ENCODE measurements at regions not wholly inside any gene's neighbourhood (a gene's known extent, or its start where the extent isn't known, plus 50 kb on each side); places are given as distances from the start of the nearest gene placed in this dataset.

DNA sequence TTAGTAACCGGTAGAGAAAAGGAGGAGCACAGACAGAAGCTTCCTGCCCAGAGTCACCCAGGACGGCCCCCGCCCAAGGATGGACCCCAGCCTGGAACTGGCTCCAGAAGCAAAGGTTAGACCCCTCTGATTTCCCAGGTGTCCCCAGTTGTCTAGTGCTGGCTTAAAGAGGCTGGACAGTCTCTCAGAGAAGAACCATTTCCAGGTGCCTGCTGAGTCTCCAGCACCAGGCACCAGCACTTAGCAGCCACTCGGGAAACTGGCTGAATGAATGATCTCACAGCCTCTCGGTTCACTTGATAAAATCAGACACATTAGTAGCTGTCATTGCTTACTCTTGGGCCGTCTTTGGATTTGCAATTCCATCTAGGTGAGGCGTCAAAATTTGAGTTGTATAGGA is 139.7 kb upstream of the HES1 start:
- H3K4me3 ChIP-seq (ENCODE audit: control insufficient read depth in 2 of 3, extremely low read depth in 1 of 3, insufficient read depth in 2 of 3, low read depth in 1 of 3, low read length in 3 of 3) = no peak overlapping the region
- no peaks in the 10 kb centered on the region for H3K4me1 ChIP-seq (ENCODE audit: control insufficient read depth, extremely low read depth, insufficient read depth, low read length)
- H3K9me1 ChIP-seq (ENCODE audit: control insufficient read depth, extremely low read depth, insufficient read depth, low read length) = no peaks in the 10 kb centered on the region
- DNase-seq (ENCODE audit: low read depth, low spot score) (no peak), FAIRE-seq (no peak)
- H3K27ac ChIP-seq (ENCODE audit: control insufficient read depth, insufficient read depth, low read length) = no peak overlapping the region
- no peak overlapping the region for H3K4me2 ChIP-seq (ENCODE audit: control insufficient read depth, extremely low read depth, insufficient read depth, low read depth, low read length)
- no peaks in the 10 kb centered on the region for H3K27me3 ChIP-seq (ENCODE audit: control insufficient read depth, extremely low read depth, insufficient read depth, low read length)
- H2AFZ ChIP-seq (ENCODE audit: control insufficient read depth, low read length) = no peak overlapping the region
- H3K36me3 ChIP-seq (ENCODE audit: control insufficient read depth in 2 of 2, extremely low read depth in 1 of 2, insufficient read depth in 2 of 2, low read length in 2 of 2) = no peaks in the 10 kb centered on the region
- H3K79me2 ChIP-seq (ENCODE audit: control insufficient read depth, insufficient read depth, low read length) = no peaks in the 10 kb centered on the region
- H3K9me3 ChIP-seq (ENCODE audit: control insufficient read depth, low read depth, low read length) = no peaks in the 10 kb centered on the region
- dilution Hi-C loops (cut with MboI; ENCODE audit: extremely low pct_ligation_motif_present, low sequenced_read_pairs) = no loop called here
- H3K9ac ChIP-seq (ENCODE audit: control insufficient read depth, extremely low read depth, insufficient read depth, low read length) = no peak overlapping the region
- TF ChIP-seq EZH2 (IDR thresholded peaks at IDR 0.05; ENCODE audit: low read length) = no peak
- TF ChIP-seq, protein P1, sequence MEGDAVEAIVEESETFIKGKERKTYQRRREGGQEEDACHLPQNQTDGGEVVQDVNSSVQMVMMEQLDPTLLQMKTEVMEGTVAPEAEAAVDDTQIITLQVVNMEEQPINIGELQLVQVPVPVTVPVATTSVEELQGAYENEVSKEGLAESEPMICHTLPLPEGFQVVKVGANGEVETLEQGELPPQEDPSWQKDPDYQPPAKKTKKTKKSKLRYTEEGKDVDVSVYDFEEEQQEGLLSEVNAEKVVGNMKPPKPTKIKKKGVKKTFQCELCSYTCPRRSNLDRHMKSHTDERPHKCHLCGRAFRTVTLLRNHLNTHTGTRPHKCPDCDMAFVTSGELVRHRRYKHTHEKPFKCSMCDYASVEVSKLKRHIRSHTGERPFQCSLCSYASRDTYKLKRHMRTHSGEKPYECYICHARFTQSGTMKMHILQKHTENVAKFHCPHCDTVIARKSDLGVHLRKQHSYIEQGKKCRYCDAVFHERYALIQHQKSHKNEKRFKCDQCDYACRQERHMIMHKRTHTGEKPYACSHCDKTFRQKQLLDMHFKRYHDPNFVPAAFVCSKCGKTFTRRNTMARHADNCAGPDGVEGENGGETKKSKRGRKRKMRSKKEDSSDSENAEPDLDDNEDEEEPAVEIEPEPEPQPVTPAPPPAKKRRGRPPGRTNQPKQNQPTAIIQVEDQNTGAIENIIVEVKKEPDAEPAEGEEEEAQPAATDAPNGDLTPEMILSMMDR (optimal IDR thresholded peaks at IDR 0.05 in 1 of 3, IDR thresholded peaks at IDR 0.05 in 1 of 3, conservative IDR thresholded peaks at IDR 0.05 in 1 of 3; ENCODE audit: extremely low read depth in 1 of 3, insufficient read depth in 2 of 3, low read length in 3 of 3) = no peak
- H4K20me1 ChIP-seq (ENCODE audit: control insufficient read depth, extremely low read depth, insufficient read depth, low read length) = no peaks in the 10 kb centered on the region

- Histone ChIP-seq H3K4me3 (ENCODE audit: control insufficient read depth in 2 of 3, extremely low read depth in 1 of 3, insufficient read depth in 2 of 3, low read depth in 1 of 3, low read length in 3 of 3) (no peak overlapping the region), H3K27me3 (ENCODE audit: control insufficient read depth, extremely low read depth, insufficient read depth, low read length) (no peaks in the 10 kb centered on the region), H3K36me3 (ENCODE audit: control insufficient read depth in 2 of 2, extremely low read depth in 1 of 2, insufficient read depth in 2 of 2, low read length in 2 of 2) (no peaks in the 10 kb centered on the region), H3K9ac (ENCODE audit: control insufficient read depth, extremely low read depth, insufficient read depth, low read length) (no peak overlapping the region), H3K4me2 (ENCODE audit: control insufficient read depth, extremely low read depth, insufficient read depth, low read depth, low read length) (no peak overlapping the region), H3K79me2 (ENCODE audit: control insufficient read depth, insufficient read depth, low read length) (no peaks in the 10 kb centered on the region), H3K9me3 (ENCODE audit: control insufficient read depth, low read depth, low read length) (no peaks in the 10 kb centered on the region), H2AFZ (ENCODE audit: control insufficient read depth, low read length) (no peak overlapping the region), H4K20me1 (ENCODE audit: control insufficient read depth, extremely low read depth, insufficient read depth, low read length) (no peaks in the 10 kb centered on the region), H3K9me1 (ENCODE audit: control insufficient read depth, extremely low read depth, insufficient read depth, low read length) (no peaks in the 10 kb centered on the region), H3K27ac (ENCODE audit: control insufficient read depth, insufficient read depth, low read length) (no peak overlapping the region), H3K4me1 (ENCODE audit: control insufficient read depth, extremely low read depth, insufficient read depth, low read length) (no peaks in the 10 kb centered on the region)
- dilution Hi-C loops (cut with MboI; ENCODE audit: extremely low pct_ligation_motif_present, low sequenced_read_pairs) = no loop called here
- TF ChIP-seq, protein P1 (optimal IDR thresholded peaks at IDR 0.05 in 1 of 3, IDR thresholded peaks at IDR 0.05 in 1 of 3, conservative IDR thresholded peaks at IDR 0.05 in 1 of 3; ENCODE audit: extremely low read depth in 1 of 3, insufficient read depth in 2 of 3, low read length in 3 of 3) = no peak
- TF ChIP-seq EZH2 (IDR thresholded peaks at IDR 0.05; ENCODE audit: low read length) = no peak
- DNase-seq (ENCODE audit: low read depth, low spot score) (no peak), FAIRE-seq (no peak)
Observed at GRCh38 chr3:193996641-193997089, 139.3 kb upstream of the HES1 start.

Measured in keratinocyte (primary cell).